SH-SY5Y (cell line): ENCODE measurements at regions not wholly inside any gene's neighbourhood (a gene's known extent, or its start where the extent isn't known, plus 50 kb on each side); places are given as distances from the start of the nearest gene placed in this dataset.

Source experiments
- GATA2 ChIP-seq: IDR thresholded peaks from 2 replicates; pipeline ENCODE4 v1.6.1; 2011; ENCODE audit warnings: mild to moderate bottlenecking, low read depth, low read length
- GATA3 ChIP-seq: IDR thresholded peaks from 2 replicates; pipeline ENCODE4 v1.6.1; 2011; ENCODE audit warnings: low read depth, mild to moderate bottlenecking, low read length, moderate library complexity

GRCh38 chr2:137729305-137729704 lies 235.0 kb upstream of the HNMT start:
- no peak for TF ChIP-seq GATA2
- TF ChIP-seq GATA3 = no peak
